H1 (cell line): ENCODE measurements at regions not wholly inside any gene's neighbourhood (a gene's known extent, or its start where the extent isn't known, plus 50 kb on each side); places are given as distances from the start of the nearest gene placed in this dataset.

Experiments used
- ATF2 ChIP-seq: IDR thresholded peaks from 2 replicates; pipeline ENCODE4 v1.6.1; 2012; ENCODE audit warnings: low read length, inconsistent platforms
- BACH1 ChIP-seq: IDR thresholded peaks from 2 replicates; pipeline ENCODE4 v1.6.1; 2012; ENCODE audit warnings: low read length, improper control_type of control experiment
- JUND ChIP-seq: IDR thresholded peaks from 2 replicates; pipeline ENCODE4 v1.6.1; 2011; ENCODE audit warnings: mild to moderate bottlenecking, improper control_type of control experiment, low read length
- MAX ChIP-seq: IDR thresholded peaks from 2 replicates; pipeline ENCODE4 v1.6.1; 2012; ENCODE audit warnings: inconsistent platforms
- SIX5 ChIP-seq: IDR thresholded peaks from 2 replicates; pipeline ENCODE4 v1.6.1; 2011; ENCODE audit warnings: mild to moderate bottlenecking, low read depth, low read length
- TF ChIP-seq, protein P1 (sequence below): fragments of 300-600 bp; sonication (generic); IDR thresholded peaks from 2 replicates; pipeline ENCODE4 v1.7.1; 2012; ENCODE audit warnings: low read length, moderate library complexity, mild to moderate bottlenecking, inconsistent platforms; ENCODE audit not compliant: insufficient replicate concordance

- TF ChIP-seq, protein P1, sequence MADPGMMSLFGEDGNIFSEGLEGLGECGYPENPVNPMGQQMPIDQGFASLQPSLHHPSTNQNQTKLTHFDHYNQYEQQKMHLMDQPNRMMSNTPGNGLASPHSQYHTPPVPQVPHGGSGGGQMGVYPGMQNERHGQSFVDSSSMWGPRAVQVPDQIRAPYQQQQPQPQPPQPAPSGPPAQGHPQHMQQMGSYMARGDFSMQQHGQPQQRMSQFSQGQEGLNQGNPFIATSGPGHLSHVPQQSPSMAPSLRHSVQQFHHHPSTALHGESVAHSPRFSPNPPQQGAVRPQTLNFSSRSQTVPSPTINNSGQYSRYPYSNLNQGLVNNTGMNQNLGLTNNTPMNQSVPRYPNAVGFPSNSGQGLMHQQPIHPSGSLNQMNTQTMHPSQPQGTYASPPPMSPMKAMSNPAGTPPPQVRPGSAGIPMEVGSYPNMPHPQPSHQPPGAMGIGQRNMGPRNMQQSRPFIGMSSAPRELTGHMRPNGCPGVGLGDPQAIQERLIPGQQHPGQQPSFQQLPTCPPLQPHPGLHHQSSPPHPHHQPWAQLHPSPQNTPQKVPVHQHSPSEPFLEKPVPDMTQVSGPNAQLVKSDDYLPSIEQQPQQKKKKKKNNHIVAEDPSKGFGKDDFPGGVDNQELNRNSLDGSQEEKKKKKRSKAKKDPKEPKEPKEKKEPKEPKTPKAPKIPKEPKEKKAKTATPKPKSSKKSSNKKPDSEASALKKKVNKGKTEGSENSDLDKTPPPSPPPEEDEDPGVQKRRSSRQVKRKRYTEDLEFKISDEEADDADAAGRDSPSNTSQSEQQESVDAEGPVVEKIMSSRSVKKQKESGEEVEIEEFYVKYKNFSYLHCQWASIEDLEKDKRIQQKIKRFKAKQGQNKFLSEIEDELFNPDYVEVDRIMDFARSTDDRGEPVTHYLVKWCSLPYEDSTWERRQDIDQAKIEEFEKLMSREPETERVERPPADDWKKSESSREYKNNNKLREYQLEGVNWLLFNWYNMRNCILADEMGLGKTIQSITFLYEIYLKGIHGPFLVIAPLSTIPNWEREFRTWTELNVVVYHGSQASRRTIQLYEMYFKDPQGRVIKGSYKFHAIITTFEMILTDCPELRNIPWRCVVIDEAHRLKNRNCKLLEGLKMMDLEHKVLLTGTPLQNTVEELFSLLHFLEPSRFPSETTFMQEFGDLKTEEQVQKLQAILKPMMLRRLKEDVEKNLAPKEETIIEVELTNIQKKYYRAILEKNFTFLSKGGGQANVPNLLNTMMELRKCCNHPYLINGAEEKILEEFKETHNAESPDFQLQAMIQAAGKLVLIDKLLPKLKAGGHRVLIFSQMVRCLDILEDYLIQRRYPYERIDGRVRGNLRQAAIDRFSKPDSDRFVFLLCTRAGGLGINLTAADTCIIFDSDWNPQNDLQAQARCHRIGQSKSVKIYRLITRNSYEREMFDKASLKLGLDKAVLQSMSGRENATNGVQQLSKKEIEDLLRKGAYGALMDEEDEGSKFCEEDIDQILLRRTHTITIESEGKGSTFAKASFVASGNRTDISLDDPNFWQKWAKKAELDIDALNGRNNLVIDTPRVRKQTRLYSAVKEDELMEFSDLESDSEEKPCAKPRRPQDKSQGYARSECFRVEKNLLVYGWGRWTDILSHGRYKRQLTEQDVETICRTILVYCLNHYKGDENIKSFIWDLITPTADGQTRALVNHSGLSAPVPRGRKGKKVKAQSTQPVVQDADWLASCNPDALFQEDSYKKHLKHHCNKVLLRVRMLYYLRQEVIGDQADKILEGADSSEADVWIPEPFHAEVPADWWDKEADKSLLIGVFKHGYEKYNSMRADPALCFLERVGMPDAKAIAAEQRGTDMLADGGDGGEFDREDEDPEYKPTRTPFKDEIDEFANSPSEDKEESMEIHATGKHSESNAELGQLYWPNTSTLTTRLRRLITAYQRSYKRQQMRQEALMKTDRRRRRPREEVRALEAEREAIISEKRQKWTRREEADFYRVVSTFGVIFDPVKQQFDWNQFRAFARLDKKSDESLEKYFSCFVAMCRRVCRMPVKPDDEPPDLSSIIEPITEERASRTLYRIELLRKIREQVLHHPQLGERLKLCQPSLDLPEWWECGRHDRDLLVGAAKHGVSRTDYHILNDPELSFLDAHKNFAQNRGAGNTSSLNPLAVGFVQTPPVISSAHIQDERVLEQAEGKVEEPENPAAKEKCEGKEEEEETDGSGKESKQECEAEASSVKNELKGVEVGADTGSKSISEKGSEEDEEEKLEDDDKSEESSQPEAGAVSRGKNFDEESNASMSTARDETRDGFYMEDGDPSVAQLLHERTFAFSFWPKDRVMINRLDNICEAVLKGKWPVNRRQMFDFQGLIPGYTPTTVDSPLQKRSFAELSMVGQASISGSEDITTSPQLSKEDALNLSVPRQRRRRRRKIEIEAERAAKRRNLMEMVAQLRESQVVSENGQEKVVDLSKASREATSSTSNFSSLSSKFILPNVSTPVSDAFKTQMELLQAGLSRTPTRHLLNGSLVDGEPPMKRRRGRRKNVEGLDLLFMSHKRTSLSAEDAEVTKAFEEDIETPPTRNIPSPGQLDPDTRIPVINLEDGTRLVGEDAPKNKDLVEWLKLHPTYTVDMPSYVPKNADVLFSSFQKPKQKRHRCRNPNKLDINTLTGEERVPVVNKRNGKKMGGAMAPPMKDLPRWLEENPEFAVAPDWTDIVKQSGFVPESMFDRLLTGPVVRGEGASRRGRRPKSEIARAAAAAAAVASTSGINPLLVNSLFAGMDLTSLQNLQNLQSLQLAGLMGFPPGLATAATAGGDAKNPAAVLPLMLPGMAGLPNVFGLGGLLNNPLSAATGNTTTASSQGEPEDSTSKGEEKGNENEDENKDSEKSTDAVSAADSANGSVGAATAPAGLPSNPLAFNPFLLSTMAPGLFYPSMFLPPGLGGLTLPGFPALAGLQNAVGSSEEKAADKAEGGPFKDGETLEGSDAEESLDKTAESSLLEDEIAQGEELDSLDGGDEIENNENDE = no peak
- TF ChIP-seq BACH1 (no peak), ATF2 (no peak), SIX5 (no peak), JUND (no peak), MAX (no peak)
Measured at GRCh38 chr2:150729495-150729955, 242.1 kb upstream of the RND3 start (continued).
